ENCODE measurements at regions not wholly inside any gene's neighbourhood (a gene's known extent, or its start where the extent isn't known, plus 50 kb on each side); places are given as distances from the start of the nearest gene placed in this dataset.

- DNase-seq: no peak
- Histone ChIP-seq H3K27ac (no peak overlapping the region), H3K4me3 (no peak overlapping the region), H3K4me1 (no peaks in the 10 kb centered on the region), H3K36me3 (no peaks in the 10 kb centered on the region), H3K9me3 (no peaks in the 10 kb centered on the region), H3K27me3 (no peaks in the 10 kb centered on the region)
- no peak for TF ChIP-seq POLR2AphosphoS5 (IDR thresholded peaks at IDR 0.05)
- TF ChIP-seq CTCF (IDR thresholded peaks at IDR 0.05): no peak
- TF ChIP-seq POLR2A (IDR thresholded peaks at IDR 0.05): no peak
- TF ChIP-seq EP300 (IDR thresholded peaks at IDR 0.05; ENCODE audit: low read depth): no peak
- in situ Hi-C loops (cut with MboI; ENCODE audit: low pct_ligation_motif_present in 1 of 4, low pct_unique_long_range_greater_than_20kb in 1 of 4, low sequenced_read_pairs in 3 of 4): no loop called here
- intact Hi-C loops (cut with DNase I; ENCODE audit: low total_unique reads): no loop called here
- WGBS, 2 donors (ENCODE audit: low coverage in 1 of 2): 40 to 53% methylated on average over 2 to 3 of the region's 4 CpGs
Observed at GRCh38 chr10:85280014-85280413, 951.6 kb downstream of the CCSER2 start.

- WGBS, 2 donors (ENCODE audit: low coverage in 1 of 2): 40 to 43% methylated on average over 2 to 3 of the region's 3 CpGs
- no peak for DNase-seq
Observed at GRCh38 chr10:85284778-85285770, 956.7 kb downstream of the CCSER2 start.

GRCh38 chr10:85293483-85293882 is 965.1 kb downstream of the CCSER2 start:
- DNase-seq: no peak
- WGBS, 2 donors (ENCODE audit: low coverage in 1 of 2): 88 to 90% methylated on average over 3 of the region's 3 CpGs
- peaks cover 3 to 4% of the 10 kb centered on the region in 2 donors for H3K9me3 ChIP-seq
- TF ChIP-seq CTCF (IDR thresholded peaks at IDR 0.05) (no peak), POLR2AphosphoS5 (IDR thresholded peaks at IDR 0.05) (no peak), POLR2A (IDR thresholded peaks at IDR 0.05) (no peak), EP300 (IDR thresholded peaks at IDR 0.05; ENCODE audit: low read depth) (no peak)
- no peak overlapping the region for H3K27ac ChIP-seq
- no peak overlapping the region for H3K4me3 ChIP-seq
- intact Hi-C loops (cut with DNase I; ENCODE audit: low total_unique reads) (no loop called here), in situ Hi-C loops (cut with MboI; ENCODE audit: low pct_ligation_motif_present in 1 of 4, low pct_unique_long_range_greater_than_20kb in 1 of 4, low sequenced_read_pairs in 3 of 4) (no loop called here)
- H3K36me3 ChIP-seq: no peaks in the 10 kb centered on the region
- no peaks in the 10 kb centered on the region for H3K27me3 ChIP-seq
- no peaks in the 10 kb centered on the region for H3K4me1 ChIP-seq

More at GRCh38 chr10:85284778-85285770, 956.7 kb downstream of the CCSER2 start:
- intact Hi-C loops (cut with DNase I; ENCODE audit: low total_unique reads) (no loop called here), in situ Hi-C loops (cut with MboI; ENCODE audit: low pct_ligation_motif_present in 1 of 4, low pct_unique_long_range_greater_than_20kb in 1 of 4, low sequenced_read_pairs in 3 of 4) (no loop called here)
- Histone ChIP-seq H3K9me3 (peaks cover 0 to 3% of the 10 kb centered on the region in 2 donors), H3K27me3 (no peaks in the 10 kb centered on the region), H3K36me3 (no peaks in the 10 kb centered on the region), H3K4me1 (no peaks in the 10 kb centered on the region), H3K27ac (no peak overlapping the region), H3K4me3 (no peak overlapping the region)
- TF ChIP-seq CTCF (IDR thresholded peaks at IDR 0.05): no peak
- TF ChIP-seq EP300 (IDR thresholded peaks at IDR 0.05; ENCODE audit: low read depth): no peak
- no peak for TF ChIP-seq POLR2AphosphoS5 (IDR thresholded peaks at IDR 0.05)
- no peak for TF ChIP-seq POLR2A (IDR thresholded peaks at IDR 0.05)

- Histone ChIP-seq H3K9me3 (no peaks in the 10 kb centered on the region), H3K4me1 (no peaks in the 10 kb centered on the region), H3K36me3 (no peaks in the 10 kb centered on the region), H3K27ac (no peak overlapping the region), H3K4me3 (no peak overlapping the region), H3K27me3 (no peaks in the 10 kb centered on the region)
- DNase-seq: no peak
- intact Hi-C loops (cut with DNase I; ENCODE audit: low total_unique reads) (no loop called here), in situ Hi-C loops (cut with MboI; ENCODE audit: low pct_ligation_motif_present in 1 of 4, low pct_unique_long_range_greater_than_20kb in 1 of 4, low sequenced_read_pairs in 3 of 4) (no loop called here)
- no peak for TF ChIP-seq POLR2A (IDR thresholded peaks at IDR 0.05)
- TF ChIP-seq POLR2AphosphoS5 (IDR thresholded peaks at IDR 0.05): no peak
- TF ChIP-seq EP300 (IDR thresholded peaks at IDR 0.05; ENCODE audit: low read depth): no peak
- TF ChIP-seq CTCF (IDR thresholded peaks at IDR 0.05): no peak
- 35 to 38% methylated on average over 2 of the region's 2 CpGs for WGBS, 2 donors (ENCODE audit: low coverage in 1 of 2)
Observed at GRCh38 chr10:85311613-85312337, 983.4 kb downstream of the CCSER2 start.

All from transverse colon (tissue), 4 donors.